ENCODE measurements at regions not wholly inside any gene's neighbourhood (a gene's known extent, or its start where the extent isn't known, plus 50 kb on each side); places are given as distances from the start of the nearest gene placed in this dataset.

- no peaks in the 10 kb centered on the region for H3K36me3 ChIP-seq (ENCODE audit: control insufficient read depth, insufficient read depth, low read length)
- intact Hi-C loops (cut with micrococcal nuclease) (no loop called here), in situ Hi-C loops (cut with MboI) (no loop called here)
- no peaks in the 10 kb centered on the region for H3K4me1 ChIP-seq (replicated peaks in 1 of 2; ENCODE audit: control insufficient read depth in 2 of 2, insufficient read depth in 2 of 2, low read length in 2 of 2)
- H4K20me1 ChIP-seq (replicated peaks; ENCODE audit: control insufficient read depth, insufficient read depth, low read length), result no peaks in the 10 kb centered on the region
- ChIA-PET CTCF (ENCODE audit: low intra/inter-chr PET ratio) (no interaction called here), POLR2A (interaction anchor here (0.5 kb wide), 1 partner anchor 1021 kb away, joined by 3 read pairs; no protein-coding TSS in a partner anchor)
- H3K9me3 ChIP-seq (replicated peaks; ENCODE audit: control insufficient read depth, insufficient read depth, low read depth, low read length), result no peaks in the 10 kb centered on the region
- no peak overlapping the region for H2AFZ ChIP-seq (ENCODE audit: low read depth, low read length)
- H3K27me3 ChIP-seq (ENCODE audit: control insufficient read depth in 2 of 2, insufficient read depth in 2 of 2, low read length in 2 of 2), result no peaks in the 10 kb centered on the region
- no peak overlapping the region for H3K4me3 ChIP-seq
- 0% methylated on average over 1 of the region's 1 CpG for WGBS (ENCODE audit: insufficient coverage, low coverage, missing lambda C conversion rate)
- no peak for ATAC-seq
- H3K9me1 ChIP-seq (ENCODE audit: control insufficient read depth, insufficient read depth, low read length), result no peaks in the 10 kb centered on the region
- BruUV-seq (replicated peaks), result no TSS peak
- H3K27ac ChIP-seq (ENCODE audit: extremely low read depth, low read depth, low read length), result no peak overlapping the region
- TF ChIP-seq ZNF324 (CRISPR knock-in tag; IDR thresholded peaks at IDR 0.05), result no peak
- TF ChIP-seq PREB (CRISPR knock-in tag; IDR thresholded peaks at IDR 0.05), result no peak
- no peak for TF ChIP-seq UBTF (IDR thresholded peaks at IDR 0.05; ENCODE audit: borderline replicate concordance in 1 of 2, low read depth in 2 of 2, low read length in 2 of 2)
- TF ChIP-seq ZNF444 (CRISPR knock-in tag; IDR thresholded peaks at IDR 0.05), result no peak
- TF ChIP-seq ZNF24 (IDR thresholded peaks at IDR 0.05), result no peak
- TF ChIP-seq ELF1 (tag; IDR thresholded peaks at IDR 0.05), result no peak
- no peak for TF ChIP-seq HINFP (tag; conservative IDR thresholded peaks at IDR 0.05; ENCODE audit: low read depth)
- H3K4me2 ChIP-seq (ENCODE audit: insufficient read depth, low read length), result no peak overlapping the region
- no peak for DNase-seq (ENCODE audit: extremely low read depth in 1 of 4, low spot score in 3 of 4)
- no peak for FAIRE-seq
- no peaks in the 10 kb centered on the region for H3K79me2 ChIP-seq (ENCODE audit: control insufficient read depth, insufficient read depth, low read length)
- no peak overlapping the region for H3K9ac ChIP-seq (ENCODE audit: insufficient read depth in 1 of 2, low read depth in 2 of 2, low read length in 2 of 2)
Measured at GRCh38 chr12:64995816-64996215, 125.3 kb downstream of the WIF1 start.

Data from K562 (cell line).